ENCODE measurements at regions not wholly inside any gene's neighbourhood (a gene's known extent, or its start where the extent isn't known, plus 50 kb on each side); places are given as distances from the start of the nearest gene placed in this dataset.

DNA sequence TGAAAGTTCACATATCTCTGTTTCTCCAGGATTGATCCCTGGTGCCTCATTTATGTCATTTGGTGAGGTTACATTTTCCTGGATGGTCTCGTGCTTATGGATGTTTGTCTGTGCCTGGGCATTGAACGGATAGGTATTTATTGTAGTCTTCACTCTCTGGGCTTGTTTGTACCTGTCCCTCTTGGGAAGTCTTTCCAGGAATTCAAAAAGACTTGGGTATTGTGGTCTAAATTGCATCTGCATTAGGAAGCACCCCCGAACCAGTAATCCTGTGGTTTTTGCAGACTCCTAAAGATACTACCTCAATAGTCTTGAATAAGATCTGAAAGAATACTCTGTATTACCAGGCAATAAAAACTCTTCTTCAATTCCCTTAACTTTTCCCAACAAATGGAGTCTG lies 720.8 kb downstream of the SLC6A15 start:
- ChIA-PET CTCF (no interaction called here), POLR2A (no interaction called here)
- H3K27ac Mint-ChIP-seq, result no peak overlapping the region
- H3K36me3 Mint-ChIP-seq (ENCODE audit: low read depth), result no peaks in the 10 kb centered on the region
- DNase-seq (no peak), ATAC-seq (ENCODE audit: low read depth) (no peak)
- no peak overlapping the region for H3K4me3 Mint-ChIP-seq
- intact Hi-C loops (cut with micrococcal nuclease), result no loop called here
- H3K9me3 Mint-ChIP-seq, result peaks cover 20% of the 10 kb centered on the region
- no peaks in the 10 kb centered on the region for H3K27me3 Mint-ChIP-seq
- H3K4me1 Mint-ChIP-seq, result no peaks in the 10 kb centered on the region
- TF ChIP-seq, protein P1, sequence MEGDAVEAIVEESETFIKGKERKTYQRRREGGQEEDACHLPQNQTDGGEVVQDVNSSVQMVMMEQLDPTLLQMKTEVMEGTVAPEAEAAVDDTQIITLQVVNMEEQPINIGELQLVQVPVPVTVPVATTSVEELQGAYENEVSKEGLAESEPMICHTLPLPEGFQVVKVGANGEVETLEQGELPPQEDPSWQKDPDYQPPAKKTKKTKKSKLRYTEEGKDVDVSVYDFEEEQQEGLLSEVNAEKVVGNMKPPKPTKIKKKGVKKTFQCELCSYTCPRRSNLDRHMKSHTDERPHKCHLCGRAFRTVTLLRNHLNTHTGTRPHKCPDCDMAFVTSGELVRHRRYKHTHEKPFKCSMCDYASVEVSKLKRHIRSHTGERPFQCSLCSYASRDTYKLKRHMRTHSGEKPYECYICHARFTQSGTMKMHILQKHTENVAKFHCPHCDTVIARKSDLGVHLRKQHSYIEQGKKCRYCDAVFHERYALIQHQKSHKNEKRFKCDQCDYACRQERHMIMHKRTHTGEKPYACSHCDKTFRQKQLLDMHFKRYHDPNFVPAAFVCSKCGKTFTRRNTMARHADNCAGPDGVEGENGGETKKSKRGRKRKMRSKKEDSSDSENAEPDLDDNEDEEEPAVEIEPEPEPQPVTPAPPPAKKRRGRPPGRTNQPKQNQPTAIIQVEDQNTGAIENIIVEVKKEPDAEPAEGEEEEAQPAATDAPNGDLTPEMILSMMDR (IDR thresholded peaks at IDR 0.05), result no peak

DNA sequence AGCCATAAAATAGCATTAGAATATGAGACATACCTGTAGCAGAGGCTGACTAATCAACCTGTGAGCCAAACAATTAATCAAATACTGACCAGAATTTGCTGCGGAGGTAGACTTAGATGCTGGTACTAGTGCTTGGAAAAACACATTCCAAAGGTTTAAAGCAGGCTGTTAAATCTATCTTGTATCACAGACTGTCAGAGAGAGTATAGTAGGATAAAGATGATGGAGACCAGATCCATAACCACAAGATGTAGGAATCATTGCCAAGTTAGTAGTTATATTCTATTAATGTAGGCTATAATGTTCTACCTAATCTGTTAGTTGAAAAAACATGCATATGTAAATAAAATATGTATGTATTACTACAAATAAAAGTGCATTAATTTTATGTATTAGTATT lies 726.2 kb downstream of the SLC6A15 start:
- POLR2A ChIA-PET, result no interaction called here
- Mint-ChIP-seq H3K27me3 (no peaks in the 10 kb centered on the region), H3K4me1 (no peaks in the 10 kb centered on the region), H3K9me3 (peaks cover 8% of the 10 kb centered on the region), H3K27ac (no peak overlapping the region), H3K36me3 (ENCODE audit: low read depth) (no peaks in the 10 kb centered on the region), H3K4me3 (no peak overlapping the region)
- TF ChIP-seq, protein P1 (IDR thresholded peaks at IDR 0.05), result no peak
- DNase-seq (no peak), ATAC-seq (ENCODE audit: low read depth) (no peak)
- CTCF ChIA-PET, result no interaction called here
- intact Hi-C loops (cut with micrococcal nuclease), result no loop called here

DNA sequence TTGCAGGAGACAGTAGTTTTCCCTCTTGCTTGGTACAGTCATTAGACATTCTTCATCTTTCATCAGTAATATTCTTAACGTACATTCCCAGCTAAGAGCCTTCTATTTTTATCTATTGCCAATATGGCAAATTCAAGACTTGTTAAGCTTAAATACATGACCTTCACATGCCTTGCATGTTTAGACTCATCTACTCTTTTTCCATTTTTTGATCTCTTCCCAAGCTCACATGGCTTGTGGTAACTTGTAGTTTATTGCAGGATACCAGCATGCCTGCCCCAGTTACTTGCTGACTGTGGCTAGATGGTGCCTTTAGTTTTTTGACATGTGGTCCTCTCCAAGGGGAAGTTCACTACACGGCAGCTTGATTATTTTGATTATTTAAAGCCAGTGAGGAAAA lies 729.0 kb downstream of the SLC6A15 start:
- Mint-ChIP-seq H3K9me3 (peaks cover 4% of the 10 kb centered on the region), H3K4me3 (no peak overlapping the region), H3K36me3 (ENCODE audit: low read depth) (no peaks in the 10 kb centered on the region), H3K4me1 (no peaks in the 10 kb centered on the region), H3K27ac (no peak overlapping the region), H3K27me3 (no peaks in the 10 kb centered on the region)
- DNase-seq, result no peak
- intact Hi-C loops (cut with micrococcal nuclease), result no loop called here
- CTCF ChIA-PET, result no interaction called here
- ATAC-seq (ENCODE audit: low read depth), result no peak
- POLR2A ChIA-PET, result no interaction called here
- TF ChIP-seq, protein P1 (IDR thresholded peaks at IDR 0.05), result no peak

DNA sequence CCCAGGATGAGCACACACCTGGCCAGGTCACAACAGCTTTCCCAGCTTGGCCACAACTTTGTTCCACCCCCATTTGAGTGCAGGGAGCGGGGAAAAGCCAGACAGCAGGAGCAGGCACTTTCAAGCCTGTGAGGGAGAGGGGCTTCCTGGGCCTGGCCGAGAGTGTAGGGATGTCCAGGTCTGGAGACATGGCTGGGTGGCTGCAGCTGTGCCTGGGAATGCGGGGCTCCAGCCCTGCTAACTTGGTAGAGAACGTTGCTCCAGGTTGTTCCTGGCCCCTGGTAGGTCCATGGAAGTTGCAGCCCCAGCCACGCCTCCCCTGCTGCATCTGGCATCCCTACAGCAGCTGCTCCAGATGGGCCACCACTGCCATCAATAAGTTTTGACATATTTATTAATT lies 738.5 kb downstream of the SLC6A15 start:
- no peak overlapping the region for H3K4me3 Mint-ChIP-seq
- no peaks in the 10 kb centered on the region for H3K36me3 Mint-ChIP-seq (ENCODE audit: low read depth)
- TF ChIP-seq, protein P1 (IDR thresholded peaks at IDR 0.05), result no peak
- no peaks in the 10 kb centered on the region for H3K4me1 Mint-ChIP-seq
- ATAC-seq (ENCODE audit: low read depth) (no peak), DNase-seq (no peak)
- no peak overlapping the region for H3K27ac Mint-ChIP-seq
- ChIA-PET POLR2A (no interaction called here), CTCF (no interaction called here)
- H3K9me3 Mint-ChIP-seq, result no peaks in the 10 kb centered on the region
- H3K27me3 Mint-ChIP-seq, result no peaks in the 10 kb centered on the region
- intact Hi-C loops (cut with micrococcal nuclease), result no loop called here

DNA sequence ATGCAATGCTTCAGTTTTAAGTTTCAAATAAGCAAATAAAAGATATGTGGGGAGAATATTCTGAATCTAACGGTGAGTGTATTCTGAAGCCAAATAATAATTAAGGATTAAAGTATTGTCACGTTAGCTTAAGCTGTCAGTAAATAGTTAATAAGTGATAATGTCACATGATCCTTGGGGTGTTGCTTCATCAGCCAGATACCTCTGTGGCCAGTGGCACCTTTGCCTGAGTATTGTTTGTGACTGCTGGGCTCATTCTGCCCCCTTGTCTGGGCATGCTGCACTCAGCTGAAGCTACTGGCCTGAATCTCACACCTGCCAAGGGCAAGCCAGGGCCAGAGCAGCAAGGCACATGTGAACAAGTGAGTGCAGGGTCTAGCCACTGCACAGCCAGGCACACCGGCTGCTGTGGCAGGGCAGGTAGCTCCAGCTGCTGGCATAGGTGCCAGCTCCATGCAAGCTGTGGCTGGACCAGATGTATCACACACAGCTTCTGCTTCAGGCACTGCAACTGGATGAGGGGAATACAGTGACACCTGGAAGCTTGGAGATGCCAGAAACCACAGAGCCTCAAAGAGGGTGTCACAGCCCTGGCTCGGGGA lies 739.7 kb downstream of the SLC6A15 start:
- H3K4me1 Mint-ChIP-seq, result no peaks in the 10 kb centered on the region
- no peaks in the 10 kb centered on the region for H3K9me3 Mint-ChIP-seq
- no peak overlapping the region for H3K4me3 Mint-ChIP-seq
- ChIA-PET CTCF (no interaction called here), POLR2A (no interaction called here)
- no peak for ATAC-seq (ENCODE audit: low read depth)
- TF ChIP-seq, protein P1 (IDR thresholded peaks at IDR 0.05), result no peak
- no peak for DNase-seq
- no peaks in the 10 kb centered on the region for H3K36me3 Mint-ChIP-seq (ENCODE audit: low read depth)
- H3K27ac Mint-ChIP-seq, result no peak overlapping the region
- intact Hi-C loops (cut with micrococcal nuclease), result no loop called here
- no peaks in the 10 kb centered on the region for H3K27me3 Mint-ChIP-seq

Data from activated B cell treated with CpG ODN at 0.5 μM for 24 hours (primary cell).